T-helper 1 cell (primary cell): ENCODE measurements at regions not wholly inside any gene's neighbourhood (a gene's known extent, or its start where the extent isn't known, plus 50 kb on each side); places are given as distances from the start of the nearest gene placed in this dataset.

Source experiments
- DNase-seq, 5 donors: peaks; one replicate each; pipeline ENCODE4 v3.0.0-alpha.2; 2012 to 2020

GRCh38 chr6:6920114-6920986, 187.4 kb upstream of the RREB1 start:
- DNase-seq, result no peak

GRCh38 chr6:6920987-6921313, 186.8 kb upstream of the RREB1 start:
- no peak for DNase-seq

- no peak for DNase-seq
These were observed 185.6 kb upstream of the RREB1 start for GRCh38 chr6:6922166-6922565.

- no peak for DNase-seq
These were observed 184.2 kb upstream of the RREB1 start for GRCh38 chr6:6923605-6924004.

- DNase-seq, result no peak
These were observed 183.1 kb upstream of the RREB1 start for GRCh38 chr6:6924708-6925107.

GRCh38 chr6:6925391-6926164, 182.2 kb upstream of the RREB1 start:
- DNase-seq, result no peak

- DNase-seq, result no peak
These were observed 180.9 kb upstream of the RREB1 start for GRCh38 chr6:6926856-6927255.

GRCh38 chr6:6927521-6928361, 180.0 kb upstream of the RREB1 start:
- DNase-seq, result no peak

GRCh38 chr6:6930223-6930880, 177.4 kb upstream of the RREB1 start:
- DNase-seq, result no peak

GRCh38 chr6:6931071-6932025, 176.4 kb upstream of the RREB1 start:
- no peak for DNase-seq

- no peak for DNase-seq
These were observed 175.4 kb upstream of the RREB1 start for GRCh38 chr6:6932341-6932740.

- DNase-seq, result no peak
These were observed 174.8 kb upstream of the RREB1 start for GRCh38 chr6:6932968-6933367.

- DNase-seq, result no peak
These were observed 167.4 kb upstream of the RREB1 start for GRCh38 chr6:6940031-6941025.

- no peak for DNase-seq
These were observed 166.6 kb upstream of the RREB1 start for GRCh38 chr6:6941201-6941600.

- DNase-seq, result no peak
These were observed 165.7 kb upstream of the RREB1 start for GRCh38 chr6:6942091-6942490.

- DNase-seq, result no peak
These were observed 164.9 kb upstream of the RREB1 start for GRCh38 chr6:6942831-6943230.

- DNase-seq, result no peak
These were observed 164.3 kb upstream of the RREB1 start for GRCh38 chr6:6943421-6943820.

GRCh38 chr6:6946206-6947155, 161.3 kb upstream of the RREB1 start:
- no peak for DNase-seq
